PC-3 (cell line): ENCODE measurements at regions not wholly inside any gene's neighbourhood (a gene's known extent, or its start where the extent isn't known, plus 50 kb on each side); places are given as distances from the start of the nearest gene placed in this dataset.

ENCODE experiments used
- ATAC-seq: fragments of 200-7000 bp; cut with Tn5 transposase; 2 replicates; pipeline ENCODE4 v1.9.1; 2020; ENCODE audit warnings: mild to moderate bottlenecking, moderate library complexity
- BruUV-seq: library from RNA; stranded (reverse); fragments of 400-500 nt; replicated peaks from 2 replicates; lab custom pipeline; 2021; lab: Mats Ljungman, UMichigan
- CTCF ChIA-PET: fragments of 300-600 bp; sonication (Branson Sonifier 250); formaldehyde crosslinking; loops from one replicate; lab custom pipeline; 2022; ENCODE audit warnings: antibody characterized with exemption; lab: Charles Lee
- POLR2A ChIA-PET: fragments of 300-600 bp; sonication (Branson Sonifier 250); formaldehyde crosslinking; loops from one replicate; lab custom pipeline; 2022; ENCODE audit warnings: antibody characterized with exemption; ENCODE audit not compliant: unreplicated experiment; lab: Charles Lee
- DNase-seq: peaks from one replicate; pipeline ENCODE4 v3.0.0-alpha.2; 2015
- H2AFZ ChIP-seq: fragments of 300-600 bp; sonication (generic); 2 replicates; pipeline ENCODE4 v1.6.0; 2016; ENCODE audit warnings: antibody characterized with exemption, low read length
- H3F3A ChIP-seq: fragments of 300-600 bp; sonication (generic); one replicate; pipeline ENCODE4 v1.6.0; 2017; ENCODE audit warnings: antibody characterized with exemption, low read length, control low read depth, mild to moderate bottlenecking; ENCODE audit not compliant: unreplicated experiment
- H3K27ac ChIP-seq: fragments of 300-600 bp; sonication (generic); 2 replicates; pipeline ENCODE4 v1.5.1; 2016; ENCODE audit warnings: mild to moderate bottlenecking, low read length
- H3K27me3 ChIP-seq: fragments of 300-600 bp; sonication (generic); 2 replicates; pipeline ENCODE4 v1.6.1; 2016; ENCODE audit warnings: low read length, mixed read lengths
- H3K36me3 ChIP-seq: fragments of 300-600 bp; sonication (generic); 2 replicates; pipeline ENCODE4 v1.6.1; 2016; ENCODE audit warnings: low read depth, mixed run types, low read length, mixed read lengths
- H3K4me1 ChIP-seq: fragments of 300-600 bp; sonication (generic); 2 replicates; pipeline ENCODE4 v1.5.1; 2016; ENCODE audit warnings: low read length; ENCODE audit not compliant: insufficient read depth
- H3K4me2 ChIP-seq: fragments of 300-600 bp; sonication (generic); 2 replicates; pipeline ENCODE4 v1.6.0; 2016; ENCODE audit warnings: low read length
- H3K4me3 ChIP-seq: fragments of 300-600 bp; sonication (generic); 2 replicates; pipeline ENCODE4 v1.5.1; 2016; ENCODE audit warnings: mild to moderate bottlenecking, low read length, mixed read lengths
- H3K79me2 ChIP-seq: fragments of 300-600 bp; sonication (generic); 2 replicates; pipeline ENCODE4 v1.6.1; 2017; ENCODE audit warnings: low read length, mixed read lengths
- H3K9ac ChIP-seq: fragments of 300-600 bp; sonication (generic); 2 replicates; pipeline ENCODE4 v1.6.0; 2016; ENCODE audit warnings: mild to moderate bottlenecking, low read length
- H3K9me2 ChIP-seq: fragments of 300-600 bp; sonication (generic); replicated peaks from 2 replicates; pipeline ENCODE4 v1.6.1; 2016; ENCODE audit warnings: mixed run types, low read length, mixed read lengths
- H3K9me3 ChIP-seq: fragments of 300-600 bp; sonication (generic); 2 replicates; pipeline ENCODE4 v1.6.1; 2016; ENCODE audit warnings: low read length, mixed read lengths
- H4K20me1 ChIP-seq: fragments of 300-600 bp; sonication (generic); 2 replicates; pipeline ENCODE4 v1.6.1; 2016; ENCODE audit warnings: low read length, mixed read lengths
- CTCF ChIP-seq: fragments of 300-600 bp; sonication (generic); conservative IDR thresholded peaks from 2 replicates; pipeline ENCODE4 v1.5.1; 2017; ENCODE audit warnings: antibody characterized with exemption, low read depth, mild to moderate bottlenecking, low read length
- EZH2 ChIP-seq: fragments of 300-600 bp; sonication (generic); IDR thresholded peaks from one replicate; pipeline ENCODE4 v1.6.1; 2017; ENCODE audit warnings: antibody characterized with exemption, mild to moderate bottlenecking, low read length; ENCODE audit not compliant: unreplicated experiment
- EZH2phosphoT487 ChIP-seq: fragments of 300-600 bp; sonication (generic); IDR thresholded peaks from 2 replicates; pipeline ENCODE4 v1.6.1; 2018; ENCODE audit warnings: mild to moderate bottlenecking, antibody characterized with exemption, low read length, borderline replicate concordance
- intact Hi-C: fragments of 100-400 bp; cut with micrococcal nuclease; formaldehyde crosslinking; loops from 2 replicates; pipeline ENCODE4 v1.9.0; 2023

GRCh38 chr20:48212806-48213509, 427.7 kb upstream of the SULF2 start:
- H3K9me2 ChIP-seq = no peaks in the 10 kb centered on the region
- POLR2A ChIA-PET = no interaction called here
- no TSS peak for BruUV-seq
- CTCF ChIA-PET = no interaction called here
- no peak overlapping the region for H2AFZ ChIP-seq
- DNase-seq (no peak), ATAC-seq (no peak)
- H3K27me3 ChIP-seq = no peaks in the 10 kb centered on the region
- intact Hi-C loops = no loop called here
- H3K27ac ChIP-seq = no peak overlapping the region
- no peaks in the 10 kb centered on the region for H3F3A ChIP-seq
- no peaks in the 10 kb centered on the region for H3K36me3 ChIP-seq
- no peaks in the 10 kb centered on the region for H4K20me1 ChIP-seq
- H3K9ac ChIP-seq = no peak overlapping the region
- no peaks in the 10 kb centered on the region for H3K9me3 ChIP-seq
- no peak overlapping the region for H3K4me3 ChIP-seq
- H3K79me2 ChIP-seq = no peaks in the 10 kb centered on the region
- TF ChIP-seq EZH2phosphoT487 (no peak), CTCF (no peak), EZH2 (no peak)
- no peak overlapping the region for H3K4me2 ChIP-seq
- H3K4me1 ChIP-seq = 0 out of 2 replicates have a peak, but pooled peaks cover 4% of the 10 kb centered on the region

DNA sequence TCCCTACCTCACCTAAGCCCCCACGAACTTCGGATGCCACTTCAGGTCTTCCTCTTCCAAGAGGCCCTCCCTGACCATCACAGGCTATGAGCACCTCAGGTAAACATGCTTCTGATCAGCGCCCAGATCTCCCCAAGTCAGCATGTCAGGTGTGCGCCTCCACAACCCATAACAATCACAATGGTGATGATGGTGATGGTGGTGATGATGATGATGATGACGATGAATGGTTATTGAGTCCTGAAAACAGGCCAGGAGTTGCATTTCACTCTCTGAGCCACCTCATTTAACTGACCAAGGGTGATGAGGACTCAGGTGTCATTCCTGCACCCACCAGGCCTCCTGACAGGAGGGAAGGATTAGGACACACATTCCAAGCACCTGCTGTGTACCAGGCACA, 426.6 kb upstream of the SULF2 start:
- Histone ChIP-seq H4K20me1 (no peaks in the 10 kb centered on the region), H3K27ac (no peak overlapping the region), H2AFZ (no peak overlapping the region), H3K4me3 (no peak overlapping the region), H3K4me1 (0 out of 2 replicates have a peak, but pooled peaks cover 4% of the 10 kb centered on the region), H3K9me3 (no peaks in the 10 kb centered on the region), H3K9me2 (no peaks in the 10 kb centered on the region), H3K9ac (no peak overlapping the region), H3K79me2 (no peaks in the 10 kb centered on the region), H3K4me2 (no peak overlapping the region), H3K36me3 (no peaks in the 10 kb centered on the region), H3K27me3 (no peaks in the 10 kb centered on the region), H3F3A (no peaks in the 10 kb centered on the region)
- ChIA-PET CTCF (no interaction called here), POLR2A (no interaction called here)
- intact Hi-C loops = no loop called here
- TF ChIP-seq CTCF (no peak), EZH2phosphoT487 (no peak), EZH2 (no peak)
- ATAC-seq = no peak
- no peak for DNase-seq
- BruUV-seq = no TSS peak

GRCh38 chr20:48211238-48211637, 426.0 kb upstream of the SULF2 start:
- ChIA-PET POLR2A (no interaction called here), CTCF (no interaction called here)
- Histone ChIP-seq H4K20me1 (no peaks in the 10 kb centered on the region), H3K9ac (no peak overlapping the region), H3K27ac (no peak overlapping the region), H3K27me3 (no peaks in the 10 kb centered on the region), H3K4me3 (no peak overlapping the region), H3K4me2 (no peak overlapping the region), H3F3A (no peaks in the 10 kb centered on the region), H3K4me1 (0 out of 2 replicates have a peak, but pooled peaks cover 4% of the 10 kb centered on the region), H3K36me3 (no peaks in the 10 kb centered on the region), H3K79me2 (no peaks in the 10 kb centered on the region), H3K9me2 (no peaks in the 10 kb centered on the region), H2AFZ (no peak overlapping the region), H3K9me3 (no peaks in the 10 kb centered on the region)
- BruUV-seq = no TSS peak
- DNase-seq (no peak), ATAC-seq (no peak)
- intact Hi-C loops = no loop called here
- TF ChIP-seq CTCF = no peak
- TF ChIP-seq EZH2phosphoT487 = no peak
- TF ChIP-seq EZH2 = no peak
